ENCODE measurements at regions not wholly inside any gene's neighbourhood (a gene's known extent, or its start where the extent isn't known, plus 50 kb on each side); places are given as distances from the start of the nearest gene placed in this dataset.

- TF ChIP-seq CTCF (conservative IDR thresholded peaks at IDR 0.05; ENCODE audit: low read depth, low read length), result no peak
- no peak overlapping the region for H3K4me3 ChIP-seq (ENCODE audit: low read length)
- no peak for DNase-seq (ENCODE audit: low read depth)
Observed at GRCh38 chr12:28121899-28122655, 68.2 kb upstream of the CCDC91 start.

GRCh38 chr12:28122756-28123155 lies 67.5 kb upstream of the CCDC91 start:
- no peak for DNase-seq (ENCODE audit: low read depth)
- no peak for TF ChIP-seq CTCF (conservative IDR thresholded peaks at IDR 0.05; ENCODE audit: low read depth, low read length)
- no peak overlapping the region for H3K4me3 ChIP-seq (ENCODE audit: low read length)

- no peak overlapping the region for H3K4me3 ChIP-seq (ENCODE audit: low read length)
- TF ChIP-seq CTCF (conservative IDR thresholded peaks at IDR 0.05; ENCODE audit: low read depth, low read length), result no peak
- no peak for DNase-seq (ENCODE audit: low read depth)
Observed at GRCh38 chr12:28127455-28127854, 62.8 kb upstream of the CCDC91 start.

GRCh38 chr12:28129031-28129430 lies 61.2 kb upstream of the CCDC91 start:
- no peak overlapping the region for H3K4me3 ChIP-seq (ENCODE audit: low read length)
- no peak for TF ChIP-seq CTCF (conservative IDR thresholded peaks at IDR 0.05; ENCODE audit: low read depth, low read length)
- peak; percentile 36 for DNase-seq (ENCODE audit: low read depth)

- TF ChIP-seq CTCF (conservative IDR thresholded peaks at IDR 0.05; ENCODE audit: low read depth, low read length), result no peak
Observed at GRCh38 chr12:28130234-28130624, 60.0 kb upstream of the CCDC91 start.

GRCh38 chr12:28130625-28131598 lies 59.3 kb upstream of the CCDC91 start:
- DNase-seq (ENCODE audit: low read depth), result peak; percentile 98
- TF ChIP-seq CTCF (conservative IDR thresholded peaks at IDR 0.05; ENCODE audit: low read depth, low read length), result no peak
- no peak overlapping the region for H3K4me3 ChIP-seq (ENCODE audit: low read length)

More at GRCh38 chr12:28130234-28130624, 60.0 kb upstream of the CCDC91 start:
- H3K4me3 ChIP-seq (ENCODE audit: low read length), result no peak overlapping the region
- DNase-seq (ENCODE audit: low read depth), result no peak

Measured in retinal pigment epithelial cell (primary cell).